T-helper 17 cell (primary cell): ENCODE measurements at regions not wholly inside any gene's neighbourhood (a gene's known extent, or its start where the extent isn't known, plus 50 kb on each side); places are given as distances from the start of the nearest gene placed in this dataset.

Source experiments
- ATAC-seq: fragments of 150-1000 bp; cut with Tn5 transposase; 2 replicates; pipeline ENCODE4 v1.10.0; 2021; ENCODE audit warnings: mild to moderate bottlenecking, moderate library complexity
- DNase-seq, 3 donors: peaks; one replicate each; pipeline versions ENCODE4 v3.0.0 to v3.0.0-alpha.2; 2020 to 2021
- H3K9me3 ChIP-seq: one replicate; pipeline ENCODE4 v1.7.0; 2013; ENCODE audit warnings: low read length, mild to moderate bottlenecking; ENCODE audit not compliant: control insufficient read depth, poor library complexity, severe bottlenecking
- H3K27ac Mint-ChIP-seq: one replicate; pipeline ENCODE4 v1.8.0; 2022; ENCODE audit warnings: mild to moderate bottlenecking, moderate library complexity, mixed read lengths
- H3K27me3 Mint-ChIP-seq: one replicate; pipeline ENCODE4 v1.8.0; 2022; ENCODE audit warnings: mixed read lengths
- H3K36me3 Mint-ChIP-seq: one replicate; pipeline ENCODE4 v1.8.0; 2022; ENCODE audit warnings: low read depth, mixed read lengths
- H3K4me1 Mint-ChIP-seq: one replicate; pipeline ENCODE4 v1.8.0; 2022; ENCODE audit warnings: mild to moderate bottlenecking, mixed read lengths
- H3K4me3 Mint-ChIP-seq: one replicate; pipeline ENCODE4 v1.8.0; 2022; ENCODE audit warnings: mild to moderate bottlenecking, moderate library complexity, mixed read lengths

DNA sequence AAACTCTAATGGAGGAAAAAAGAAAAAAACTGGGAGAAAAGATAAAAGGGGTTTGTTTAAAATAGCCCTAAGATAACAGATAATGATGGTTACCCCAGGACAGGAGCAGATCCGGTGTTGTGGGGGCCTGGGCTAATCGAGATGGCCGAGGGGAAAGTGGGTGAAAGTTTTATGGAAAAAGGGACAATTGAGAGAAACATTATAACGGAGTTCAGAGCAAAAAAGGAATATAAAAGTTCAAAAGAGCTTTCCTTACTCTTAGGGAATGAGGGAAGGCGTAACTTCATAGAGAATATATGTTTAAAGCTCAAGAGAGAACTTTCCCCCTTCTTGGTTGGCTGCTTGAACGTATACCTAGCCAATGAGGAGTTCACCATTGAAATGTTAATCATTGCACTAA, 131.4 kb downstream of the BAMBI start:
- Mint-ChIP-seq H3K27ac (no peak overlapping the region), H3K36me3 (peaks cover 3% of the 10 kb centered on the region), H3K4me1 (peaks cover 3% of the 10 kb centered on the region), H3K4me3 (no peak overlapping the region), H3K27me3 (peaks cover 67% of the 10 kb centered on the region)
- no peak for DNase-seq
- no peaks in the 10 kb centered on the region for H3K9me3 ChIP-seq
- no peak for ATAC-seq

DNA sequence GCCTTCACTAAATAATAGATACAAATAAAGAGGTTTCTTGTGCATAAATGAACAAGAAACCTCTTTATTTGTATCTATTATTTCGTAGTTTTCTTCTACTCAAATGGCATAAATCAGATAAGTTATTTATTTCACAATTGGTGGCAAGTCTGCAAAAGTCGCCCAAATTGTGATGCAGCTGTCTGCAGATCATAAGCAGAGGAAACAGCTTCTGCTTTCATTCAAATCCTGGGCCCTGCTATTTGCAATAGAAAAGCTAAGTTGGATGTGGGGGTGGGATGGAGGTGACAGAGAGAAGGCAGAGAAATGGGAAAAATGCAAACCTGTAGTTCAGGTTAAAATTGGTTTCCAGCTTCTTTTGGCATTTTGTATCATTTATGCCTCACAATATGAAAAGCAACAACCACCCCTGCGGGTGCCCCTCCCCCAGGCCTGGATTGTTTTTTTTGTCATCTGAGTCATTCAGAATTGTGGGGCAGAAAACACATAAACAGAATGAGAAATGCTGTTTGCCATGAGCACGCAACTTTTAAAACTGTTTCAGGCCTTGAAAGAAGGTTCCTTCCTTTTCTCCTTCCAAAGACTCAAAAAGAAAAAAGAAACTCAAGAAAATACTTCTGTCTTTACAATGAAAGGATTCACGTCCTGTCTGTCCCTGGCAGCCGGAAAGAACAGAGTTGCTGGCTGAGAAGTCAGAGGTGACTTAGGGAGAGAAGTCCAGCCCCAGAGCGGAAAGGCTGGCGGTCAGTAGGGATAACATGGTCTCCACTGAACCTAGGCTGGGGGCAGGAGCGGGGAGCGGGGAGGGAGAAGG, 132.9 kb downstream of the BAMBI start:
- Mint-ChIP-seq H3K27ac (no peak overlapping the region), H3K36me3 (peaks cover 3% of the 10 kb centered on the region), H3K27me3 (peaks cover 62% of the 10 kb centered on the region), H3K4me3 (no peak overlapping the region), H3K4me1 (peaks cover 3% of the 10 kb centered on the region)
- DNase-seq: no peak
- ATAC-seq: no peak
- no peaks in the 10 kb centered on the region for H3K9me3 ChIP-seq

DNA sequence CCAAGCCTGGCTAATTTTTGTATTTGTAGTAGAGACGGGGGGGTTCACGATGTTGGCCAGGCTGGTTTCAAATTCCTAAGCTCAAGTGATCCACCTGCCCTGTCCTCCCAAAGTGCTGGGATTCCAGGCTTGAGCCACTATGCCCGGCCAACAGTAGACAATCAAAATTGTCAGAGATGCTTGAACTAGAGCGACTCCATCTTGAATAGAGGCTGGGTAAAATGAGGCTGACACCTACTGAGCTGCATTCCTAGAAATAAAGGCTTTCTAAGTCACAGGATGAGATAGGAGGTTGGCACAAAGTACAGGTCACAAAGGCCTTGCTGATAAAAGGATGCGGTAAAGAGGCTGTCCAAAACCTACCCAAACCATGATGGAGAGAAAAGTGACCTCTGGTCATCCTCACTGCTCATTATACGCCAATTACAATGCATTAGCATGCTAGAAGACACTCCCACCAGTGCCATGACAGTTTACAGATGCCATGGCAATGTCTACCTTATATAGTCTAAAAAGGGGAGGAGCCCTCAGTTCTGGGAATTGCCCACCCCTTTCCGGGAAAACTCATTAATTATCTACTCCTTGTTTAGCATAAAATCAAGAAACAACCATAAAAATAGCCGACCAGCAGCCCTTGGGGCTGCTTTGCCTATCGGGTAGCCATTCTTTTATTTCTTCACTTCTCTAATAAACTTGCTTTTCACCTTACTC, 134.5 kb downstream of the BAMBI start:
- Mint-ChIP-seq H3K36me3 (peaks cover 3% of the 10 kb centered on the region), H3K27me3 (peaks cover 52% of the 10 kb centered on the region), H3K4me1 (peaks cover 3% of the 10 kb centered on the region), H3K4me3 (no peak overlapping the region), H3K27ac (no peak overlapping the region)
- DNase-seq (no peak), ATAC-seq (no peak)
- H3K9me3 ChIP-seq: no peaks in the 10 kb centered on the region

DNA sequence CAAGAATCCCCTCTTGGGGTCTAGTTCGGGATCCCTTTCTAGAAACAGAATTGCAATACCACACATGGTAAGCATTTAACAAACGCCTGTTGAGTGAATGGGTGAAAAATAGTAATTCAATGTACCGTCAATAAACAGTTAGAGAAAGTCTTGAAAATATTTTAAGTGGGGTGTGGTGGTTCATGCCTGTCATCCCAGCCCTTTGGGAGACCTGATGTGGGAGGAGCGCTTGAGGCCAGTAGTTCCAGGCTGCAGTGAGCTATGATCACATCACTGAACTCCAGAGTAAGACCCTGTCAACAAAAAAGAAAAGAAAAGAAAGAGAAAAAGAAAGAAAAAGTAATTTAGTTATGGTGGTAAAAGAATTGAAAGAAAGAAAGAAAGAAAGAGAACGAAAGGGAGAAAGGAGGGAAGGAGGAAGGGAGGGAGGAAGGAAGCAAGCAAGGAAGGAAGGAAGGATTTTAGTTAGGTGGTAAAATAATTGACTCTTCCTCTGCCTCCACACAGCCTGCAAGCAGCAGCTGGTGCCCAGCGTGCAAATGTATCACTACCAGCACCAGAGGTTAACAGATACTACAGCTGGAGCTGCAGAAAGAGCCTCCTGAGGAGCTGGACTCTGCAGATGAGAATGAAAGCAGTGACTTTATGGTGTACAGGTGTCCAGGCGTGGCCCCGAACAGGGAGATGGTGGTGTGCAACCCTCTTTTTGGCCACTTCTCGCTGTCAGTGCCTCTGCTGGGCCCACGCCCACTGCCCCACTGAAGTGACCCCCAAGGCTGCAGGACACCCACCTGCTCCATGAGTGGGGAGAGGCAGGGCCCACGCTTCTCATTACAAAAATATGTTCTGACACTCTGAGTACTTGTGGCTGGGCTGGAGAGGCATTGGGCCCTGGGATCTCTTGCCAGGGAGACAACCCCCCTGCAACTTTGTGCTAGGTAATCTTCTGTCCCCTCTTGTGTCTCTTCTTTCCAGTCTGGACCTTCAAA, 135.4 kb downstream of the BAMBI start:
- H3K27me3 Mint-ChIP-seq: peaks cover 44% of the 10 kb centered on the region
- no peak for ATAC-seq
- no peaks in the 10 kb centered on the region for H3K9me3 ChIP-seq
- H3K4me3 Mint-ChIP-seq: no peak overlapping the region
- no peak overlapping the region for H3K27ac Mint-ChIP-seq
- peaks cover 3% of the 10 kb centered on the region for H3K36me3 Mint-ChIP-seq
- no peak for DNase-seq
- H3K4me1 Mint-ChIP-seq: peaks cover 3% of the 10 kb centered on the region

DNA sequence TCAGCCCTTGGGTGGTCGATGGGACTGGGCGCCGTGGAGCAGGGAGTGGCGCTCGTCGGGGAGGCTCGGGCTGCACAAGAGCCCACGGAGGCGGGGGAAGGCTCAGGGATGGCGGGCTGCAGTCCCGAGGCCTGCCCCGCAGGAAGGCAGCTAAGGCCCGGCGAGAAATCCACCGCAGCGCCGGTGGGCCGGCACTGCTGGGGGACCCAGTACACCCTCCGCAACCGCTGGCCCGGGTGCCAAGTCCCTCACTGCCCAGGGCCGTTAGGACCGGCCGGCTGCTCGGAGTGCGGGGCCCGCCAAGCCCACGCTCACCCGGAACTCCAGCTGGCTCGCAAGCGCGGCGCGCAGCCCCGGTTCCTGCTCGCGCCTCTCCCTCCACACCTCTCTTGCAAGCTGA, 138.4 kb downstream of the BAMBI start:
- no peaks in the 10 kb centered on the region for H3K36me3 Mint-ChIP-seq
- ATAC-seq (no peak), DNase-seq (no peak)
- no peak overlapping the region for H3K27ac Mint-ChIP-seq
- H3K4me3 Mint-ChIP-seq: no peak overlapping the region
- H3K9me3 ChIP-seq: no peaks in the 10 kb centered on the region
- no peaks in the 10 kb centered on the region for H3K4me1 Mint-ChIP-seq
- peaks cover 25% of the 10 kb centered on the region for H3K27me3 Mint-ChIP-seq

DNA sequence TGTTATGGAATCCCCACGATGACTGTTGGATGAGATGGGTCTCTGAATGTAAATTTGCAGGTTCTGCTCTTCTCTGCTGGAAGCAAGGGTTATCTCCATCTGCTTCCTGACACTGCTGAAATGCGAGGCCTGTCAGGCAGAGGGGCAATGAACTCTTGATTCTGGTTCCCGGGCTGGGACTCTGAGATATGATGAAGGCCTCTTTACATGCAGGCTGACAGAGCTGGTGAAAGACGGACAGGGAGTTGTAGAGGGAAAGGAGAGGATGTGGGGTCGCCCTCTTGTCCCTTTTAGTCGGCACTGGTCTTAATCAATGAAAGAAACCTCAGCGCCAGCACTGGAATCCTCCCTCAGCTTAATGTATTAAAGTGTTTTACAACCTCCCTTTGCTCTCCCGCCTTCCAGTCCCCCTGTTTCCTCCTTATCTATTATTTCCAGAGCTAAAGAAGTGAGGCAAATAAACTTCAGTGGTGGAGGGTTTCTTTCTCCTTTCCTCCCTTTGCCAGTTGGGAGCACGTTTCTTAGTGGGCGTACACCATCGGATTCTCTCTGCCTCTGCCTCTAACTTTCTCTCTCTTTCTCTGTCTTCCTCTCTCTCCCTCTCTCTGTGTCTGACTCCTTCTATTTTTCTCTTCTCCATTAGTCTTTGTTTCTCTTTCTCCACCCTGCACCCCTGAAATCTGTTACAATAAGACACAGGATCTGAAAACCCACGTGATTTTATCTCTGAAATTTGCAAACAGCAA, 145.6 kb downstream of the BAMBI start:
- no peak overlapping the region for H3K4me3 Mint-ChIP-seq
- peaks cover 12% of the 10 kb centered on the region for H3K27me3 Mint-ChIP-seq
- no peaks in the 10 kb centered on the region for H3K9me3 ChIP-seq
- H3K4me1 Mint-ChIP-seq: no peaks in the 10 kb centered on the region
- ATAC-seq: no peak
- no peak overlapping the region for H3K27ac Mint-ChIP-seq
- no peak for DNase-seq
- H3K36me3 Mint-ChIP-seq: no peaks in the 10 kb centered on the region

DNA sequence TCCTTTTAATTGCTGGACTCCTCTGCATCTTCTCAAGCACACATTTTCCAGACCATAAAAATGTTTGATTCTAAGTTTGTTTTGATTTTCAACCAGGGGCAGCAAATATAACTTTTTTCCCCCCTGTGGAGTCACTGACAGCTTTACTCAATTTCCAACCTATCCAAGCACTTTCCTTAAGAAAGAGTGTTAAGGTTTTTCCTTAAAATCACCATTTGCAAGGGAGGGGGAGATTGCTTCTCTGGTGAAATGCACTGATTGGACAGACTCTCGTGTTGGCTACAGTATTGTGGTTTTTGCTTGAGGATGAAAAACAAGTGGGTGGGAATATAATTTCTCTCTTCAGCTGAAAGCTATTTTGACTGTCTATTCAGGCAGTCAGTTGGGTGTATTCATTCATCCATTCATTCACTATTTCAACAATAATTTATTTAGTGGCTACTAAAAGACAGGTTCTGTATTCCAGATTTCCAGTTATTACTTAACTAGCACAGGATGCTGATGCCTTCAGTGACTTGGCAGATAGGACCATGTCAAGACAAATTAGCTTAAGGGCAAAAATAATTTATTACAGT, 146.3 kb downstream of the BAMBI start:
- no peak overlapping the region for H3K4me3 Mint-ChIP-seq
- H3K4me1 Mint-ChIP-seq: no peaks in the 10 kb centered on the region
- H3K9me3 ChIP-seq: no peaks in the 10 kb centered on the region
- ATAC-seq: no peak
- peaks cover 12% of the 10 kb centered on the region for H3K27me3 Mint-ChIP-seq
- DNase-seq: no peak
- no peak overlapping the region for H3K27ac Mint-ChIP-seq
- no peaks in the 10 kb centered on the region for H3K36me3 Mint-ChIP-seq

DNA sequence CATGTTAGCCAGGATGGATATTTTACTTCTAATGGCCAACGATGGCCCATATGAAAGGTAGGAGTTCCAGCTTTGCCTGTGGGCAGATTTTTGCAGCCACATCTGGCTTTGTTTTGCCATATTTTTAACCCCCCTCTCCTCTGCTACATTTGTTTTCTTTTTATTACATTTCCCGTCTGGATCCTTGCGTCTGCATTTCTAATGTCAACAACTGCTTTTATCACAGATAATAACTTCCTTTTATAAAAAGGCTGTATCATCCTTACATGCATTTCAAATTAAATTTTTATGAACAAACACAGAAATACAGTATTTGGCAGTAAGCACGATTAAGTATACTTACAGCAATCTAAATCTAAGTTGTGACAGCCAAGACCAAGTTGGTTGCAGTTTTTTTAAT, 156.0 kb downstream of the BAMBI start:
- no peak overlapping the region for H3K4me3 Mint-ChIP-seq
- H3K36me3 Mint-ChIP-seq: peaks cover 2% of the 10 kb centered on the region
- no peak for ATAC-seq
- peaks cover 19% of the 10 kb centered on the region for H3K27me3 Mint-ChIP-seq
- no peaks in the 10 kb centered on the region for H3K4me1 Mint-ChIP-seq
- H3K9me3 ChIP-seq: no peaks in the 10 kb centered on the region
- no peak for DNase-seq
- H3K27ac Mint-ChIP-seq: no peak overlapping the region

DNA sequence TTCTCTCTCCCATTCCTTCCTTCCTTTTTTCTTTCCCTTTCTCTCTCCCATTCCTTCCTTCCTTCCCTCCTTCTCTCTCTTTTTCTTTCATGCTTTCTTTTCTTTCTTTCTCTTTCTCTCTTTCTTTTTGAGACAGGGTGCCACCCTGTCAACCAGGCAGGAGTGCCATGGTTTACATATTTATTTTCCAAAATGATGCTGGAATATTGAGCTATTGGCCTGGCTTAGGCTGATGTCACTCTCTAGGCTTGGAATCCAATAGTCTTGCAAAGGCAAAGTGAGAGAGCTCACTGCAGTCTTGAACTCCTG, 159.1 kb downstream of the BAMBI start:
- no peak overlapping the region for H3K4me3 Mint-ChIP-seq
- peaks cover 26% of the 10 kb centered on the region for H3K27me3 Mint-ChIP-seq
- H3K4me1 Mint-ChIP-seq: no peaks in the 10 kb centered on the region
- H3K36me3 Mint-ChIP-seq: peaks cover 2% of the 10 kb centered on the region
- DNase-seq (no peak), ATAC-seq (no peak)
- H3K9me3 ChIP-seq: no peaks in the 10 kb centered on the region
- H3K27ac Mint-ChIP-seq: no peak overlapping the region

DNA sequence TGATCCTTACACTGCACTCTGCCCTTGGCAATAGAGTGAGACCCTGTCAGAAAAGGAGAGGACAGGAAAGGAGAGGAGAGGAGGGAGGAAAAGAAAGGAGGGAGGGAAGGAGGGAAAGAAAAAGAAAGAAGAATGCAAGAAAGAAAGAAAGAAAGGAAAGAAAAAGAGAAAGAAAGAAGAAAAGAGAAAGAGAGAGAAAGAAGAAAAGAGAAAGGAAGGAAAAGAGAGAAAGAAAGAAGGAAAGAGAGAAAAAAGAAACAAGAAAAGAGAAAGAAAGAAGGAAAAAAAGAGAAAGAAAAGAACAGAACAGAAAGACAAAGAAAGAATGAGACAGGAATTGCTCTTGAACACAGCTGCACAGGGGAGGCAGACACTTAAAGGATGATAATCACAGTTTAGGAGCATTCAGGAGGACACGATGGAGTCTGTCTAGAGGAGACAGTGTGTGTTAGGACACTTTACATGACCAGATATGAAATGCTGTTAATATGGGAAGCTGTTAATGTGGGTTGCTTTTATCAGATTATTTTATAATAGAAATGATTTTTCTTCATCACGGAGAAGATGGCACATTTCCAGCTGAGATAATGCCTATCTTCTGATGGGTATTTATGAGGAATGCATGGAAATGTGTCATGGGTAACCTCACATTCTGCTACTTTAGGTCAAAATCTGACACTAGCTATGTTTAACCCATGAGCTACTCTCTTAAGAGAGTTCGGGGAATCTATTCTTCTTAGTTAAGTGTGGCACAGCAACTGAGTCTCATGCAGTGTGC, 160.5 kb downstream of the BAMBI start:
- H3K4me1 Mint-ChIP-seq: no peaks in the 10 kb centered on the region
- no peak overlapping the region for H3K4me3 Mint-ChIP-seq
- peaks cover 26% of the 10 kb centered on the region for H3K27me3 Mint-ChIP-seq
- no peaks in the 10 kb centered on the region for H3K9me3 ChIP-seq
- no peak overlapping the region for H3K27ac Mint-ChIP-seq
- DNase-seq (no peak), ATAC-seq (no peak)
- peaks cover 2% of the 10 kb centered on the region for H3K36me3 Mint-ChIP-seq

DNA sequence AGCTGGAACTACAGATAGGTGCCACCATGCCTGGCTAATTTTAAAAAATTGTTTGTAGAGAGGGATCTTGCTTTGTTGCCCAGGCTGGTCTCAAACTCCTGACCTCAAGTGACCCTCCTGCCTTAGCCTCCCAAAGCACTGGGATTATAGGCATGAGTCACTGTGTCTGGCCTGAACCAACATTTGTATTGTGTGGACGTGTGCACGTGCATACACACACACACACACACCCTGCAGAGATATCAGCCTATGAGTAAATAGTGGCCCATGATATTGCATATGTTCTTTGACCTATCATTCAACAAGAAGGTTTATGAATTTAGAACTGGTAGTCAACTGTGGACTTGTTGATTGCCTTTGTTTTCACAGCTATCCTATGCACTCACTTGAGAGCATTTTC, 161.6 kb downstream of the BAMBI start:
- no peaks in the 10 kb centered on the region for H3K9me3 ChIP-seq
- H3K36me3 Mint-ChIP-seq: peaks cover 2% of the 10 kb centered on the region
- H3K4me3 Mint-ChIP-seq: no peak overlapping the region
- peaks cover 26% of the 10 kb centered on the region for H3K27me3 Mint-ChIP-seq
- ATAC-seq (no peak), DNase-seq (no peak)
- no peak overlapping the region for H3K27ac Mint-ChIP-seq
- H3K4me1 Mint-ChIP-seq: no peaks in the 10 kb centered on the region

DNA sequence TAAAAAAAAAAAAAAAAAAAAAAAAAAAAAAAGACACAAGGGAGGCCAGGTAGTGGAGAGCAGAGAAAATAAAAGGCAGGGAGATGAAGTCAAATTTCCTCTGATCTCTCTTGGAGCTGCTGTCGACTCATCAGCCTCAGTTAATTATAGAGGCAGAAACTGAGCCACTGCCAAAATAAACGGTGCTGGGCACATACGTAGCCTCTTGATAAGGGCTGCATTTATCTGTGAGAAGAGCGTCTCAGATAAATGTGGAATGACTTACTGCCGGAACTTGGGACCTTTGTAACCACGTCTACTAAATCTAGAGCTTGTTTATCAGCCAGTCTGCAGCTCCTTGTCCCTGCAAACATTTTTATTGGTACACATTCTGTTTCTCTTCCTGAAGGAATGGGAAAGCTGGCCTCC, 162.3 kb downstream of the BAMBI start:
- H3K27ac Mint-ChIP-seq: no peak overlapping the region
- peaks cover 2% of the 10 kb centered on the region for H3K36me3 Mint-ChIP-seq
- ATAC-seq (no peak), DNase-seq (no peak)
- no peak overlapping the region for H3K4me3 Mint-ChIP-seq
- H3K27me3 Mint-ChIP-seq: peaks cover 26% of the 10 kb centered on the region
- H3K9me3 ChIP-seq: no peaks in the 10 kb centered on the region
- no peaks in the 10 kb centered on the region for H3K4me1 Mint-ChIP-seq
